Putamen (tissue), 1 donor: ENCODE measurements at regions not wholly inside any gene's neighbourhood (a gene's known extent, or its start where the extent isn't known, plus 50 kb on each side); places are given as distances from the start of the nearest gene placed in this dataset.

Experiments
- DNase-seq: peaks from one replicate; pipeline ENCODE4 v3.0.0-alpha.2; 2016; ENCODE audit warnings: low spot score

GRCh38 chr9:134214386-134214765 lies 50.0 kb upstream of the RNU6ATAC start:
- DNase-seq = no peak

GRCh38 chr9:134214766-134215419 lies 50.5 kb upstream of the RNU6ATAC start:
- DNase-seq = no peak

GRCh38 chr9:134215420-134215698 lies 51.0 kb upstream of the RNU6ATAC start:
- DNase-seq = no peak

- no peak for DNase-seq
Measured at GRCh38 chr9:134215699-134216448, 51.5 kb upstream of the RNU6ATAC start.

- no peak for DNase-seq
Measured at GRCh38 chr9:134216449-134216951, 52.1 kb upstream of the RNU6ATAC start.

- no peak for DNase-seq
Measured at GRCh38 chr9:134216961-134217360, 52.6 kb upstream of the RNU6ATAC start.

GRCh38 chr9:134217431-134218210 lies 53.3 kb upstream of the RNU6ATAC start:
- DNase-seq = no peak

GRCh38 chr9:134218230-134218629 lies 53.9 kb upstream of the RNU6ATAC start:
- DNase-seq = no peak

GRCh38 chr9:134219646-134220060 lies 55.3 kb upstream of the RNU6ATAC start:
- DNase-seq = no peak

GRCh38 chr9:134220311-134220710 lies 55.9 kb upstream of the RNU6ATAC start:
- no peak for DNase-seq

GRCh38 chr9:134221273-134222017 lies 57.1 kb upstream of the RNU6ATAC start:
- no peak for DNase-seq

GRCh38 chr9:134222018-134222573 lies 57.7 kb upstream of the RNU6ATAC start:
- DNase-seq = no peak

GRCh38 chr9:134223091-134223490 lies 58.7 kb upstream of the RNU6ATAC start:
- DNase-seq = no peak

GRCh38 chr9:134223591-134224122 lies 59.3 kb upstream of the RNU6ATAC start:
- DNase-seq = no peak

- no peak for DNase-seq
Measured at GRCh38 chr9:134224127-134224526, 59.8 kb upstream of the RNU6ATAC start.

GRCh38 chr9:134224567-134225093 lies 60.3 kb upstream of the RNU6ATAC start:
- no peak for DNase-seq

- DNase-seq = no peak
Measured at GRCh38 chr9:134225186-134225585, 60.8 kb upstream of the RNU6ATAC start.

- DNase-seq = no peak
Measured at GRCh38 chr9:134225816-134226215, 61.5 kb upstream of the RNU6ATAC start.

- no peak for DNase-seq
Measured at GRCh38 chr9:134226221-134226930, 62.0 kb upstream of the RNU6ATAC start.
